Testis (tissue), 2 donors: ENCODE measurements at regions not wholly inside any gene's neighbourhood (a gene's known extent, or its start where the extent isn't known, plus 50 kb on each side); places are given as distances from the start of the nearest gene placed in this dataset.

ENCODE experiments used
- CTCF ChIP-seq, 3 experiments: fragments of 450-650 bp in 2 of 3; fragments of 200-600 bp in 1 of 3; sonication (generic) in 1 of 3; IDR thresholded peaks; one replicate each; pipeline ENCODE4 v1.5.1; 2016 to 2019; ENCODE audit warnings: antibody characterized with exemption in 3 of 3, mild to moderate bottlenecking in 2 of 3, moderate library complexity in 1 of 3
- POLR2A ChIP-seq: fragments of 450-650 bp; IDR thresholded peaks from one replicate; pipeline ENCODE4 v1.6.1; 2017; ENCODE audit warnings: antibody characterized with exemption, mild to moderate bottlenecking, moderate library complexity

GRCh38 chr2:240213476-240214421 is 73.3 kb upstream of the OTOS start:
- no peak for TF ChIP-seq CTCF (IDR thresholded peaks at IDR 0.05)
- no peak for TF ChIP-seq POLR2A
